Ectodermal cell (in vitro differentiated cells): ENCODE measurements at regions not wholly inside any gene's neighbourhood (a gene's known extent, or its start where the extent isn't known, plus 50 kb on each side); places are given as distances from the start of the nearest gene placed in this dataset.
"Not testable (repeated sequence)": the region's sequence is repeated elsewhere in the genome, so short reads cannot be mapped to it uniquely, and the experiment has no call there.

Experiments used
- H3K27ac ChIP-seq: 2 replicates; pipeline ENCODE4 v1.7.0; 2013; ENCODE audit warnings: mild to moderate bottlenecking, low read depth, low read length; ENCODE audit not compliant: insufficient read depth, poor library complexity, severe bottlenecking
- H3K27me3 ChIP-seq: 2 replicates; pipeline ENCODE4 v1.7.0; 2013; ENCODE audit warnings: mild to moderate bottlenecking, low read length; ENCODE audit not compliant: insufficient read depth, control insufficient read depth, poor library complexity, severe bottlenecking
- H3K36me3 ChIP-seq: one replicate; pipeline ENCODE4 v1.7.0; 2013; ENCODE audit warnings: low read length; ENCODE audit not compliant: control insufficient read depth, insufficient read depth
- H3K4me1 ChIP-seq: one replicate; pipeline ENCODE4 v1.7.0; 2013; ENCODE audit warnings: low read length; ENCODE audit not compliant: control insufficient read depth, insufficient read depth
- H3K4me3 ChIP-seq: 2 replicates; pipeline ENCODE4 v1.7.0; 2013; ENCODE audit warnings: low read depth, low read length, control low read depth; ENCODE audit not compliant: insufficient read depth
- H3K9me3 ChIP-seq: 2 replicates; pipeline ENCODE4 v1.7.0; 2013; ENCODE audit warnings: mild to moderate bottlenecking, low read length, moderate library complexity; ENCODE audit not compliant: control insufficient read depth
- WGBS, 2 experiments: methylation state at CpG; one replicate each; pipeline ENCODE4 v1.1.7; 2013; ENCODE audit warnings: missing lambda C conversion rate in 2 of 2; 5-methylcytosine and 5-hydroxymethylcytosine counted together

DNA sequence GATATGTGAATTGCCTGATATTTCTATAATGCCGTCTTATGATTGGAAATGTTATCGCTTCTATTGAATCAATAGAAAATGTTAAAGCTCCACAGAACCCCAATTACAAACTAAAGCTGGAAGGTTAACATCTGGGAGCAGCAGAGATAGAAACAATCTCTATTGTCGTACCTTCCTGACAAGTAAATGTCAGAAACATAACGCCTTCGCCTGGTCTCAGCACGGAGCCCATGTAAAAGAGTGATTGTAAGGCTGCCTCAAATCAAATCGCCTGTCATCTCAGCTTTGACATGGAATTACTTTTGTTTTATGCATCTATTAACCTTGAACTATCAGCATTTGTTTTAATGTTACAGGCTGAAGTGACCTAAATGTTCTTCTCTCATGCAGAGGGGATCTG is 885.9 kb upstream of the PIK3C3 start:
- Histone ChIP-seq H3K4me3 (no peak overlapping the region), H3K4me1 (no peaks in the 10 kb centered on the region)
- 93 to 94% methylated on average over 6 to 7 of the region's 7 CpGs for WGBS, 2 experiments

DNA sequence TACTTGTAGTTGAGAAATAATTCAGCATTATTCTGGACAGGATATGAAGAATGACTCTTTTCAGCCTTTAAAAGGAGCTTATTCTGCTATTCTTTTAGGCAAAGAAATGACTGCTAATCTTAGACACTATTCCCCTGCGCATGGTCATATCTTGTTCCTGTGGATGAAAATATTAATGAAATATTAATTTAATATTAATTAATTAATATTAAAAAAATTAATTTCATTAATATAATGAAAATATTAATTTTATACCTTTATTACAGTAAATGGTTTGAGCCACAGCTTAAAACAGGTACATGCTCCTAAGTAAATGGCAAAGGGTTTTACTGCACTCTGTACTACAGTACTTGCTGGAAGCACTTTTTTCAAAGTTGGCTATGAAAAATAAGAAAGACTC is 890.1 kb upstream of the PIK3C3 start:
- Histone ChIP-seq H3K27ac (no peak overlapping the region), H3K4me3 (no peak overlapping the region), H3K9me3 (no peaks in the 10 kb centered on the region), H3K4me1 (no peaks in the 10 kb centered on the region), H3K36me3 (no peaks in the 10 kb centered on the region), H3K27me3 (no peaks in the 10 kb centered on the region)
- no CpG with 5 or more reads among the region's 1 CpG for WGBS, 2 experiments

More for the DNA sequence above, 885.9 kb upstream of the PIK3C3 start:
- H3K9me3 ChIP-seq, result no peaks in the 10 kb centered on the region
- no peaks in the 10 kb centered on the region for H3K36me3 ChIP-seq
- no peak overlapping the region for H3K27ac ChIP-seq
- no peaks in the 10 kb centered on the region for H3K27me3 ChIP-seq

GRCh38 chr18:41060967-41061366 is 894.1 kb upstream of the PIK3C3 start:
- WGBS, 2 experiments, result 94 to 96% methylated on average over 2 of the region's 2 CpGs

DNA sequence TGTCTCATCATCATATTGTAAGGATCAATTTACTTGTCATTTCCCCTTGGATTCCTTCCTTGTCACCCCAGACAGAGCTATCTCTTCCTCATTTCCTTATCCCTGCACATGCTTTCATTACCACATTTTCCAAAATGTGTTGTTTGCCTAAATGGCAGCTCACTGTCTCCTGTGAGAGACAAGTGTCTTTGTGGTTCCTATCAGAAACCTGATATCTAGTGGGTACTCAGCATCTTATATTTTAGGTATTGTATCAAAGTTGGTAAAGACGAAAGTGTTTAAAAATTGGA is 896.0 kb upstream of the PIK3C3 start:
- H3K9me3 ChIP-seq, result no peaks in the 10 kb centered on the region
- H3K4me1 ChIP-seq, result no peaks in the 10 kb centered on the region
- WGBS, 2 experiments, result 94 to 100% methylated on average over 1 of the region's 1 CpG
- H3K27me3 ChIP-seq, result no peaks in the 10 kb centered on the region
- H3K4me3 ChIP-seq, result no peak overlapping the region
- no peak overlapping the region for H3K27ac ChIP-seq
- H3K36me3 ChIP-seq, result no peaks in the 10 kb centered on the region

More at GRCh38 chr18:41060967-41061366, 894.1 kb upstream of the PIK3C3 start:
- no peak overlapping the region for H3K27ac ChIP-seq
- H3K36me3 ChIP-seq, result no peaks in the 10 kb centered on the region
- no peak overlapping the region for H3K4me3 ChIP-seq
- H3K27me3 ChIP-seq, result no peaks in the 10 kb centered on the region
- no peaks in the 10 kb centered on the region for H3K9me3 ChIP-seq
- no peaks in the 10 kb centered on the region for H3K4me1 ChIP-seq

- 87 to 90% methylated on average over 9 of the region's 9 CpGs for WGBS, 2 experiments
- H3K27ac ChIP-seq, result no peak overlapping the region
- no peaks in the 10 kb centered on the region for H3K4me1 ChIP-seq
- H3K27me3 ChIP-seq, result no peaks in the 10 kb centered on the region
- no peaks in the 10 kb centered on the region for H3K9me3 ChIP-seq
- no peak overlapping the region for H3K4me3 ChIP-seq
- no peaks in the 10 kb centered on the region for H3K36me3 ChIP-seq
Observed at GRCh38 chr18:41058351-41059125, 896.5 kb upstream of the PIK3C3 start.

GRCh38 chr18:41052625-41053024 is 902.4 kb upstream of the PIK3C3 start:
- WGBS, 2 experiments, result 92 to 97% methylated on average over 3 of the region's 3 CpGs

GRCh38 chr18:41046250-41046649 is 908.8 kb upstream of the PIK3C3 start:
- not testable (repeated sequence) for H3K4me3 ChIP-seq, H3K27me3 ChIP-seq, H3K9me3 ChIP-seq, H3K4me1 ChIP-seq, H3K36me3 ChIP-seq, H3K27ac ChIP-seq
- WGBS, 2 experiments, result 92 to 93% methylated on average over 15 to 16 of the region's 16 CpGs

More at GRCh38 chr18:41052625-41053024, 902.4 kb upstream of the PIK3C3 start:
- Histone ChIP-seq H3K36me3 (no peaks in the 10 kb centered on the region), H3K4me3 (no peak overlapping the region), H3K4me1 (no peaks in the 10 kb centered on the region), H3K27me3 (no peaks in the 10 kb centered on the region), H3K27ac (no peak overlapping the region), H3K9me3 (no peaks in the 10 kb centered on the region)

DNA sequence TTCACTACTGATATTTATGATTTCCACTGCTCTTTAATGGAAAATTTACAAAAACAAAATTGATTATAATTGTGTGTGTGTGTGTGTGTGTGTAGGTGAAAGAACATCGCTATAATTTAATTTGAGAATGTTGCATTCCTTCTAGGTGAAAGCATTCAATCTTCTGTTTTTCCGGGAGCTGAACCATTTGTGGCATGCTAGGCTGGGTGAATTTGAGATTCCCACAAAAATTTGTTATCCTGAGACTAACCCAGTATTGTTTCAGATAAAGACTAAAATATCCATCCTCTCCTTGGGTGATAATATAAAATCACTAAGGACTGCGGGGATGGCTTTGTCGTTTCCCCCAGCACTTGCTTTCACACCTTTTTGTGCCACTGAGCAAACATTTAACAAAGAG is 911.2 kb upstream of the PIK3C3 start:
- H3K4me3 ChIP-seq, result no peak overlapping the region
- H3K27me3 ChIP-seq, result no peaks in the 10 kb centered on the region
- 87 to 95% methylated on average over 4 of the region's 4 CpGs for WGBS, 2 experiments
- H3K4me1 ChIP-seq, result no peaks in the 10 kb centered on the region
- no peak overlapping the region for H3K27ac ChIP-seq
- no peaks in the 10 kb centered on the region for H3K36me3 ChIP-seq
- no peaks in the 10 kb centered on the region for H3K9me3 ChIP-seq

DNA sequence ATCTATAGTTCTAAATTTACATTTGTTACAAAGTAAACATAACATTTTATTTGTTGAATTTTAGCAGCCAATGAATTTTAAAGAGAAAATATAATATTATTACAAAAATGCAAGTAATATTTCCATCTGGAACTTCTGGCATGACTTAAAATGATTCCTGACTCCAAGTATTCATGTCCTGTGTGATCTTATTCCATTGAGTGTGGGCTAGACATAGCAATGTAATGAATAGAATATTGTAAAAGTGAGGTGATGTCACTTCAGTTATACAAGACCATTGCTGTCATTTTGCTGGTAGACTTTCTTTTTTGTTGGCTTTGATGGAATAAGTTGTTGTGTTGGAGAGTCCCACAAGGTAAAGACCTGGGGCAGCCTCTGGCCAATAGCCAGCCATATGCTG is 912.2 kb upstream of the PIK3C3 start:
- no peaks in the 10 kb centered on the region for H3K36me3 ChIP-seq
- no peak overlapping the region for H3K27ac ChIP-seq
- H3K4me3 ChIP-seq, result no peak overlapping the region
- no peaks in the 10 kb centered on the region for H3K9me3 ChIP-seq
- no peaks in the 10 kb centered on the region for H3K27me3 ChIP-seq
- no peaks in the 10 kb centered on the region for H3K4me1 ChIP-seq

GRCh38 chr18:41038071-41038470 is 917.0 kb upstream of the PIK3C3 start:
- 100% methylated on average over 1 of the region's 1 CpG for WGBS, 2 experiments
- H3K27me3 ChIP-seq, result no peaks in the 10 kb centered on the region
- no peaks in the 10 kb centered on the region for H3K36me3 ChIP-seq
- no peak overlapping the region for H3K27ac ChIP-seq
- H3K9me3 ChIP-seq, result no peaks in the 10 kb centered on the region
- no peak overlapping the region for H3K4me3 ChIP-seq
- H3K4me1 ChIP-seq, result no peaks in the 10 kb centered on the region

- Histone ChIP-seq H3K27me3 (no peaks in the 10 kb centered on the region), H3K36me3 (no peaks in the 10 kb centered on the region), H3K4me3 (no peak overlapping the region), H3K9me3 (no peaks in the 10 kb centered on the region), H3K4me1 (no peaks in the 10 kb centered on the region), H3K27ac (no peak overlapping the region)
- 91 to 94% methylated on average over 5 to 6 of the region's 6 CpGs for WGBS, 2 experiments
Observed at GRCh38 chr18:41036346-41036745, 918.7 kb upstream of the PIK3C3 start.
